ENCODE measurements at regions not wholly inside any gene's neighbourhood (a gene's known extent, or its start where the extent isn't known, plus 50 kb on each side); places are given as distances from the start of the nearest gene placed in this dataset.

- DNase-seq (ENCODE audit: low spot score) = no peak
Measured at GRCh38 chr7:153385502-153385901, 626.0 kb downstream of the ACTR3B start.

GRCh38 chr7:153386556-153386955 lies 627.0 kb downstream of the ACTR3B start:
- peak; percentile 6 for DNase-seq (ENCODE audit: low spot score)

- peak; percentile 3 for DNase-seq (ENCODE audit: low spot score)
Measured at GRCh38 chr7:153388611-153389010, 629.1 kb downstream of the ACTR3B start.

GRCh38 chr7:153389261-153389660 lies 629.7 kb downstream of the ACTR3B start:
- DNase-seq (ENCODE audit: low spot score) = peak; percentile 19

- DNase-seq (ENCODE audit: low spot score) = peak; percentile 12
Measured at GRCh38 chr7:153390955-153391354, 631.4 kb downstream of the ACTR3B start.

- DNase-seq (ENCODE audit: low spot score) = peak; percentile 5
Measured at GRCh38 chr7:153392726-153393125, 633.2 kb downstream of the ACTR3B start.

- DNase-seq (ENCODE audit: low spot score) = no peak
Measured at GRCh38 chr7:153393666-153394065, 634.1 kb downstream of the ACTR3B start.

GRCh38 chr7:153396475-153396874 lies 636.9 kb downstream of the ACTR3B start:
- DNase-seq (ENCODE audit: low spot score) = peak; percentile 1

GRCh38 chr7:153397459-153397858 lies 637.9 kb downstream of the ACTR3B start:
- DNase-seq (ENCODE audit: low spot score) = no peak

GRCh38 chr7:153397906-153398305 lies 638.4 kb downstream of the ACTR3B start:
- DNase-seq (ENCODE audit: low spot score) = no peak

- no peak for DNase-seq (ENCODE audit: low spot score)
Measured at GRCh38 chr7:153398370-153398769, 638.8 kb downstream of the ACTR3B start.

GRCh38 chr7:153398789-153399553 lies 639.4 kb downstream of the ACTR3B start:
- no peak for DNase-seq (ENCODE audit: low spot score)

- DNase-seq (ENCODE audit: low spot score) = no peak
Measured at GRCh38 chr7:153399554-153399940, 640.0 kb downstream of the ACTR3B start.

- no peak for DNase-seq (ENCODE audit: low spot score)
Measured at GRCh38 chr7:153400735-153401593, 641.4 kb downstream of the ACTR3B start.

- no peak for DNase-seq (ENCODE audit: low spot score)
Measured at GRCh38 chr7:153401795-153402720, 642.5 kb downstream of the ACTR3B start.

GRCh38 chr7:153402721-153403541 lies 643.4 kb downstream of the ACTR3B start:
- DNase-seq (ENCODE audit: low spot score) = no peak

GRCh38 chr7:153404124-153404523 lies 644.6 kb downstream of the ACTR3B start:
- DNase-seq (ENCODE audit: low spot score) = no peak

- no peak for DNase-seq (ENCODE audit: low spot score)
Measured at GRCh38 chr7:153404781-153405279, 645.3 kb downstream of the ACTR3B start.

GRCh38 chr7:153405704-153406485 lies 646.3 kb upstream of the DPP6 start:
- DNase-seq (ENCODE audit: low spot score) = no peak

- DNase-seq (ENCODE audit: low spot score) = no peak
Measured at GRCh38 chr7:153406486-153406872, 645.7 kb upstream of the DPP6 start.
